NB4 (cell line): ENCODE measurements at regions not wholly inside any gene's neighbourhood (a gene's known extent, or its start where the extent isn't known, plus 50 kb on each side); places are given as distances from the start of the nearest gene placed in this dataset.

Experiments used
- DNase-seq: peaks from one replicate; pipeline ENCODE4 v3.0.0; 2010; ENCODE audit warnings: low read depth
- H3K4me3 ChIP-seq: one replicate; pipeline ENCODE4 v1.5.1; 2011; ENCODE audit warnings: mild to moderate bottlenecking, low read depth, low read length, moderate library complexity
- MYC ChIP-seq: IDR thresholded peaks from 2 replicates; pipeline ENCODE4 v1.6.1; 2011; ENCODE audit warnings: low read depth, low read length
- POLR2A ChIP-seq: IDR thresholded peaks from 2 replicates; pipeline ENCODE4 v1.6.1; 2011; ENCODE audit warnings: mild to moderate bottlenecking; ENCODE audit not compliant: insufficient read length; ENCODE audit errors: extremely low read depth
- TF ChIP-seq, protein P1 (sequence below): IDR thresholded peaks from one replicate; pipeline ENCODE4 v1.5.1; 2012; ENCODE audit warnings: low read depth, low read length
- TF ChIP-seq, protein P2 (sequence below): IDR thresholded peaks from 2 replicates; pipeline ENCODE4 v1.6.1; 2011; ENCODE audit warnings: low read depth, low read length

DNA sequence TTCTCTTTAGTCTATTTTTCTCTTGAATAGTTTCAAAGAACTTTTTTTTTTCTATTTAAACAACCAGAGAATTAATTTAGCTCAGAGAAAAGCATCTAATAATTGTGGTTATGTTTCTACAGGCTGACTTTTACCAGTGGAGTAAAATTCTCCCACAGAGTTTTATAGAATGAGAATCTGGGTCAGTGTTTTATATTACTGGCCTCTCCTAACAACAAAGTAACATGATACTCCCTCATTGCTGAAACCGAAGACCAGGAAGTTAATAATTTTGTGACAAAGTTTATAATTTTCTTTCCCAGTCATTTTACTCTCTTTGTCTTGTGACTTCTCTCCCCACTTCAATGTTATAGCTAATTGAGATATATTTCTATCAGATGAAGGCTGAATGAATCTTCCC lies 946.9 kb downstream of the EPHA3 start:
- H3K4me3 ChIP-seq, result no peak overlapping the region
- TF ChIP-seq POLR2A (no peak), MYC (no peak)
- TF ChIP-seq, protein P1, sequence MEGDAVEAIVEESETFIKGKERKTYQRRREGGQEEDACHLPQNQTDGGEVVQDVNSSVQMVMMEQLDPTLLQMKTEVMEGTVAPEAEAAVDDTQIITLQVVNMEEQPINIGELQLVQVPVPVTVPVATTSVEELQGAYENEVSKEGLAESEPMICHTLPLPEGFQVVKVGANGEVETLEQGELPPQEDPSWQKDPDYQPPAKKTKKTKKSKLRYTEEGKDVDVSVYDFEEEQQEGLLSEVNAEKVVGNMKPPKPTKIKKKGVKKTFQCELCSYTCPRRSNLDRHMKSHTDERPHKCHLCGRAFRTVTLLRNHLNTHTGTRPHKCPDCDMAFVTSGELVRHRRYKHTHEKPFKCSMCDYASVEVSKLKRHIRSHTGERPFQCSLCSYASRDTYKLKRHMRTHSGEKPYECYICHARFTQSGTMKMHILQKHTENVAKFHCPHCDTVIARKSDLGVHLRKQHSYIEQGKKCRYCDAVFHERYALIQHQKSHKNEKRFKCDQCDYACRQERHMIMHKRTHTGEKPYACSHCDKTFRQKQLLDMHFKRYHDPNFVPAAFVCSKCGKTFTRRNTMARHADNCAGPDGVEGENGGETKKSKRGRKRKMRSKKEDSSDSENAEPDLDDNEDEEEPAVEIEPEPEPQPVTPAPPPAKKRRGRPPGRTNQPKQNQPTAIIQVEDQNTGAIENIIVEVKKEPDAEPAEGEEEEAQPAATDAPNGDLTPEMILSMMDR, result no peak
- no peak for DNase-seq

DNA sequence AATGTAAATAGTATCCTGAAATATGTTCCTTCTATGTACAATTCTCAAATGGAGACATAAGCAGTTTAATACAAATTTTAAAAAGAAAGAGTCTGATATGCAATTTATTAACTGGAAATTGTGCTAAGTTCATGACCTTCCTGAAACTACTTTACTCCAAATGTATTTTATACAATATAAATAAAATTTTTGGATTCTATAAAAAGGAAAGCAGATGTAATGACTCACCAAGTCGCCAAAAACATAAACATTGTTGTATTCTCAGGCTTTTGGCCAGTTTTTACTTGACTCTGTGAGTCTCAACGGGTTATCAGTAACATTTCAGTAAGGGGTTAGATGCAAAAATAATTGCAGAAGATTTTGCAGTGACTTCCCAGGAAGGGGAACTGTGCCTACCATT lies 948.2 kb downstream of the EPHA3 start:
- H3K4me3 ChIP-seq, result no peak overlapping the region
- DNase-seq, result no peak
- no peak for TF ChIP-seq POLR2A
- TF ChIP-seq MYC, result no peak

DNA sequence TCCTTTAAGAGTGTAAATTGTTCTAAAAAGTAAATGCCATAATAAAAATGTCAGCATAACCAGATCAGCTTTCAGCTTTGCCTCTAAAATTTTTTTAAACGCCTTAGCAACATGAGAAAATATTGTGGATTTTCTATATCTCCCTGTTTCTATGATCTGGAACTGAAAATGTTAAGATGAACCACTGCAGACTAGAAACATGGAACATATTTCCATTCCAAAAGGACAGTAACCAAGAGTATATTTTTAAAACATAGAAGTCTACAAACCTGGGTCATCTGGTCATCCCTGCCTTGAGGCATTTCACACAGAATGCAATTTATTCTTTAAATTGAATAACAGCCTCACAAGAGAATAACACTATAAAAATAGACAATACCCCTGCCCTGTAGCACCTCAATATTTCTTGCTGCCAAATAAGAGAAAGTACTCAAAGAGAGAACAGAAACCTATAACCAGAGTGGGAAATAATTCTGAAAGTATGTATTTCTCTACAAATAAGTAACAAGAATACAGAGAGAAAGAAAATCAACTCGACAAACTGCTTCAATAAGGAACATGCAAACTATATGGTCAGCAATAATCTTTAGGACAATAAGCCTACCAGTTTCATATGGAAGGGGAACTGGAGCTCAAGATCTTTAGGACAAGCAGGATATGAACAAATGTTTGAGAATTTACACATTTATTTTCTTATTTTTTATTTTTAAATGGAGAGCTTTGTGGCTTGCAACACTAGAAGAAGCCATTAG lies 949.0 kb downstream of the EPHA3 start:
- no peak overlapping the region for H3K4me3 ChIP-seq
- no peak for DNase-seq
- TF ChIP-seq MYC, result no peak
- TF ChIP-seq, protein P2, sequence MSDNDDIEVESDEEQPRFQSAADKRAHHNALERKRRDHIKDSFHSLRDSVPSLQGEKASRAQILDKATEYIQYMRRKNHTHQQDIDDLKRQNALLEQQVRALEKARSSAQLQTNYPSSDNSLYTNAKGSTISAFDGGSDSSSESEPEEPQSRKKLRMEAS, result no peak
- no peak for TF ChIP-seq POLR2A
- TF ChIP-seq, protein P1, result no peak

DNA sequence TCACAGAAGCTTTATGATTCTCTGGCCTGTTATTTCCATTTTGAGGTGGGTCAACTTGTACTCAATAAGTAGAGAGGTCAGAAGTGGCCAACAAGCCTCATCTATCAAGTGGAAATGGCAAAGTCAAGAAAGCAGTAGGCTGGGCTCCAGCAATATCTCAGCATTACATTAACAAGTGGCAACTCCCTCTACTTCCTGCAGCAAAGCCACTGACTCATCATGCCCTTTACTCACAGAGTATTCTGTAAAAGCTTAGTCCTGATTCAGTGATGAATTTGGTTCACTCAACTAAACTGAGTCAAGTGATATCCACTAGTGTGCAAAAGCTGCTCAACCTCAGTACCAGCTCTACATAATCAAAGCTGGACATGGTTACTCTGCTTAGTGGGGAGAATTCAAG lies 954.6 kb downstream of the EPHA3 start:
- TF ChIP-seq, protein P1, result no peak
- TF ChIP-seq, protein P2, result no peak
- TF ChIP-seq MYC (no peak), POLR2A (no peak)
- no peak overlapping the region for H3K4me3 ChIP-seq
- no peak for DNase-seq

DNA sequence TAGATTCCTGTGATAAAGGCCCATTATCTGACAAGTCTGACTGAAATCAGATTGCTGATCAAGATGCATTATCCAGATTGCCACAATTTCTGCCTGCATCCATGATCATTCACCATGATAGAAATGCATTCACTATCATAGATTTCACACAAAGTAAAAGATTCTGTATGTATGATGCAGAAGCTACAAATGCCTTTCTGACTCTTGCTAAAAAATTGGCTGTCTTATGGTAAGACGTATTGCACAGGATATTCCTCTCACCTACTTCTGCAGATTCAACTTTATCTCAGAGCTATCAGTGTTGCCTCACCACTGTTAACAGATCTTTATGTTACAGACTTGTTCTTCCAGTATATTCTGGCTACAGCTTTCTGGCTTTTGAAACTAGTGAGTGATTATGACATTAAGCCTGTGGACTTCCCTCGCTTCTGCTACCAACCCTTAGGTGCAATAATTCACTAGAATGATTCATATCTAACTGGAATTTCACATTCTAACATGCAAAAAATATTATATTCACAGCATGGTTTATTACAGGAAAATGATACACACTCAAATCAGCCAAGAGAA lies 955.3 kb downstream of the EPHA3 start:
- DNase-seq, result no peak
- TF ChIP-seq, protein P1, result no peak
- TF ChIP-seq, protein P2, result no peak
- TF ChIP-seq MYC, result no peak
- no peak for TF ChIP-seq POLR2A
- H3K4me3 ChIP-seq, result no peak overlapping the region

DNA sequence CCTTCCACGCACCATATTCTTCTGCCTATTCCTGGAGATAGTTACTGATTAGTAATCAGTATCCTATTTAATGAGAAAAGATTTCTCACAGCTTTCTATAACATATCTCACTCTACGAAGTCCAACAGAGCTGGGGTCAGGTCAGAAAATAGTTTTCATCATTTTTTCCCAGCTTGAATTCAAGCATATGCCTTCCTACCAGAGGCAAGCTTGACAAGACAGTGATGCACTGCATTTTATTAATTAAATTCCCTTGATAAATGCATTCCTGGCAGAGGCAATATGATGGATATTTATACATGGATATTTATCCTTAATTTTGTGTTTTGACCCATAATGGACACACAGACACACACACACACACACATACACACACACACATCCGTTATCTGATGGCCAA lies 961.4 kb downstream of the EPHA3 start:
- DNase-seq, result no peak
- no peak overlapping the region for H3K4me3 ChIP-seq
- TF ChIP-seq MYC, result no peak
- TF ChIP-seq, protein P2, result no peak

DNA sequence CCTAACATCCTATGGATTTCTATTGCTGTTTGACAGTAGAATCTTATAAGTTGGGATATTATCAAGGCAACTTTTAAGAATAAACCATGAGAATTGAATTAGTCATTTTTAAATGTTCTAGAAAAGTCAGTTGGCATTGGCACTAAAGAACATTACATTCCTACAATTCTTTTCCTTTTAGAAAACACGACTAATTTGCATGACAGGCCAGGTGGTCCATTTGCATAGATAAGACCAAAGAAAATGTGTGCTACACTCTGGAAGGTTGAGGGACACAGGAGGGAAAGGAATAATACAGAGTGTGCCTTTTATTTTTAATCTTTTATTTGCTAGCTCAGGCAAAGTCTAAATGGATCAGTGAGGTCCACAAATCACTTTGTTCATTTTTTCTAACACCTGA lies 962.3 kb downstream of the EPHA3 start:
- H3K4me3 ChIP-seq, result no peak overlapping the region
- TF ChIP-seq, protein P1, result no peak
- no peak for TF ChIP-seq MYC
- TF ChIP-seq, protein P2, result no peak
- no peak for TF ChIP-seq POLR2A
- DNase-seq, result no peak
